Superior temporal gyrus (tissue), 1 donor: ENCODE measurements at regions not wholly inside any gene's neighbourhood (a gene's known extent, or its start where the extent isn't known, plus 50 kb on each side); places are given as distances from the start of the nearest gene placed in this dataset.

Source experiments
- DNase-seq: peaks from one replicate; pipeline ENCODE4 v3.0.0-alpha.2; 2016; ENCODE audit errors: extremely low spot score

DNA sequence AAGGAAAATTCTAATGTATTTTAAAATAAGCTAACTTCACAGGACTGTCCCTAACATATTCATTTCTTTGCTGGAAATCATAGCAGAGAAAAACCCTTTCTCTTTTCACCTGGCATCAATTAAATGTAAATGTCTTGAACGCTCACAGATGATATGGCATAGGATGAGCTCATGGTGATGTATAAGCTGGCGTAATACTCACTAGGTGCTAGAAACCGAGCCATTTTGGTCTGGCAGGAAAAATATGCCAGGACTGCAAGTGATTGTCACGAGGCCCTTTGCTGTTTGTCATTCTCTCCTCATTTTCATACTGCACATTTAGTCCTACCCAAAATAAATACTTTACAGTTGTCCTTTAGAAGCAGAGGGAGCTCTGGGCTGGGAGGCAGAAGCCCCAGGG, 222.7 kb upstream of the LNX1 start:
- DNase-seq: no peak

DNA sequence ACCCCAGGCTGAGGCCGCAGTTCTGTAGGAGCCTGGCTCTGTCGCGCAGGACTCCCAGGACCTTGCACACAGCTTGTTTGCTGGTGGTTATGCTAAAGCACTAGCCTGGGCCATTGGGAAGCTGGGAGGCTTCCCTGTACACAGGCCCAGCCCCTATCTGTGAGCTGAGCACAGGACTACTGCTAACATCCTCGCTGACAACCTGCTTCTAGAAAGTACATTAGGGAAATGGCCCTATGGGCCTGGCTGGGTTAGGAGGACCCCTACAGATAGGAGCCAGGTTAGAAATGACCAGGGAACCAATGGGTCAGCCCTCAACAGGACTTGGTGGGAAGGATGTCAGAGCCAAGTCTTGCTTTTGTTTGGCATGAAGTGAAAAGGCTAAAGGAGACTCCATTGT, 219.4 kb upstream of the LNX1 start:
- DNase-seq: no peak

DNA sequence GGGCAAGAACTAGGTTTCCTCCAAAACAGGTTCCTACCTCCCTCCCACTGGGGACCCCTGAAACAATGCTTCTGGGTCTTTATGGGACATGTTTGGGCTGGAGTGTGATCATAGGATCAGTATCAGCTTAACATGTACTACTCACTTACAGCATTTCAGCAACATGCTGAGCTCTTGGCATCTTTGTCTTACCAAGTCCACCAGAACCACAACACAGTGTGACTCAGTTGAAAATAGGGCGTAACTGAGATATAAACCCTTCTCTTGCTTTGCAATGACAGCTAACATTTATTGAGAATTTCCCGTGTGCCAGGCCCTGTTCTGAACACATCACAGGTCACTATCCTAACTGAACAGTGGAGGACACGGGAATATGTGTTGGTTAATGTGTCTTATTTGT, 218.5 kb upstream of the LNX1 start:
- no peak for DNase-seq

DNA sequence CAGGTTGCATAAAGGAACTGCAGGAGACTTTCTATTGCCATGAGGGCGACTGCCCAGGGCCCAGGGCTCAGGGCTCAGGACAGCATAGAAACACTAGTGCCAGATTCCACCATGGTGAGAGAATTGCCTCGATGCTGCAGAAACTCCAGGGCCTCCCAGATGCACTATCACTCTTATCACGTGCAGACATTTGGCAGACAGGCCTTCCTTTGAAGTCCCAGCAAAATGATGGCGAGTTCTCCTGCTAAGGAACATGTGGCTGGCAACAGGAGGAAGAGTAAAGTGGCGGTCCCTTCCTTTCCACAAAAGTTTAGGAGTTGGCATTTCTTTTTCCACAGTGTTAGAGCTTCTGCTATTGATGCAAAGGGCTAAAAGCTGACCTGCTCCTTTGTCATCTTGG, 214.0 kb upstream of the LNX1 start:
- no peak for DNase-seq

DNA sequence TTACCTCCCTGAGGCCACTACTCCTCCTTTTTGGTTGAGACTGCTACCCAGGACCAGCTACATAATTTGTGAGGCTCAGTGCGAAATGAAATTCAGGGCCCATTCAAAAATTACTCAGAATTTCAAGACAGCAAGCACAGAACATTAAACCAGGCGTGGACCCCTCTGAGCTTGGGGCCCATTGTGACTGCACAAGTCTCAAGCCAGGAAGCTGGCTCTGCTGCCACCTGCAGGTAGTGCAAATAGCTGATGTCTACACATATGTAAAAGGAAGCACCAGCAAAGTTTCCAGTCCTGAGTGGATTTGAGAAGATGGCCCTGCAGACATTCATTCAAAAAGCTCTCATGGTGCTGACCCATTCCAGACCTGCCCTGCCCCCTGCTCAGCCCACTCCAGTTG, 213.4 kb upstream of the LNX1 start:
- peak; percentile 35 for DNase-seq

DNA sequence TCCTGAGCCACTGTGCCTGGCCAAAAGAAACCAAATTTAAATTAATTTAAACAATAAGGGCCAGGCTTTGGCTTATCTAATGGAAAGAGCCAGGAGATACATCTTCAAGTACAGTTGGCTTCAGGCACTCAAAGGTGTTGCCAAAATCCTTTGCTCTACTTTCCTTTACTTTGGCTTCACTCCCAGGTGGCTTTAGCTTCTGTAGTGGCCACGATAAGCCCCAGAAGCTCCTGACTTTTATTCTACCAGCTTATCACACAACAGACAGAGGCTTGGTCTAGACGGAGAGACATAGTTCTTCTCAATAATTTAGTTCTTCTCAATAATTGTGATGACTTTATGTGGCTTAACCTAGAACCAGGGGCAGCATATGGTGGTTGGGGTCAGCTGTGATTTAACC, 211.2 kb upstream of the LNX1 start:
- no peak for DNase-seq

DNA sequence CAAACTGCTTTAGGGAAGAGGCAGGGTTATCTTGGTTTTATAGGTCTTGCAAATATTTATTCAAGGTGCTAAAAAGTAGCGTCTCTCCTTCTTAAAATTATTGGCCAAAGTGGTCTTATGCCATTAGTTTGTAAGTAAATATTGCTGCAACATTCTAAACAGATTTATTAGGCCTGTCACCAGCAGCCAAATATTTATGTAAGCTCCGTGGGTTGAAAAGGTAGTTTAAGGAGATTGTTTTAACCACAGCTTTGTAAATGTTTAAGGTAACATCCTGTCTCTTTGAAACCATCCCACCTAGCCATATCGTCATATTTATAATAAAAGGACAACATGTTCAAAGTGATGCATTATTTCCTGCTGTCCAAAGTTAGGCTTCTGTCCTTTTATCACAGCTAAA, 210.1 kb upstream of the LNX1 start:
- DNase-seq: no peak

DNA sequence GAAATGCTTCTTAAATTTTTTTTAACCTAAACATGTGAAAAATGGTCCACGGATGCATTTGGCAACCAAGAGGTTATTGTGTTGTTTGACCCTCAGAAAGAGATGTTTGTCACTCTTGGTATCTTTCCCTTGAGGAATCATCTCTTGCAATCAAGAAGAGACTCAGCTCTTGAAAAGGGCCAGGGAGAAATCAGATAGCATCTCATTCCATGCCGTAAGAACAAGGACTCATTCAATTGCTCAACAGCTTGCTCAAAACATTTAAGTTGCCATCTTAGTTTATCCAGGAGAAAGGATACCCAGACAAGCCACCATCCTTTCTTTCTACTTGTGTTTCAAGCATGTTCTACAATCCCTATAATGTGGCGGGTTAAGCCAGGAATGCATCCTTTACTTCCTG, 209.5 kb upstream of the LNX1 start:
- no peak for DNase-seq

DNA sequence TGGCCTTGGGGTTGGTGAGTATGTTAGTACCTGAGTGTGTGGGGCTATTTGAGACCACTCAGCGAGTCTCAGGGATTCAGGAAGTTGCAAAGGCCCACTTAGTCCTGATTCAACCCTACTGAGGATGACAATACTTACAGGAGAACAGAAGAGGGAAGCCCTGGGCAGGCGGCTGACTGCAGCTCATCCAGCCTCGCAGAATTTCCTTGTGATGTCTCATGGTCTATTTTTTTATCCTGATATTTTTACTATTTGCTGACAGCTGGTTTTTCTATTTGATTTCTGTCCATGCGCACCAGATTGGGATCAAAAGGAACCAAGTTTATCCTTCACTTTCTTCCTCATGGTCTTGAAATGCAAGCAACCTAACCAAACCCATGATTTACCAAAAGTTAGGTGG, 201.8 kb upstream of the LNX1 start:
- no peak for DNase-seq

DNA sequence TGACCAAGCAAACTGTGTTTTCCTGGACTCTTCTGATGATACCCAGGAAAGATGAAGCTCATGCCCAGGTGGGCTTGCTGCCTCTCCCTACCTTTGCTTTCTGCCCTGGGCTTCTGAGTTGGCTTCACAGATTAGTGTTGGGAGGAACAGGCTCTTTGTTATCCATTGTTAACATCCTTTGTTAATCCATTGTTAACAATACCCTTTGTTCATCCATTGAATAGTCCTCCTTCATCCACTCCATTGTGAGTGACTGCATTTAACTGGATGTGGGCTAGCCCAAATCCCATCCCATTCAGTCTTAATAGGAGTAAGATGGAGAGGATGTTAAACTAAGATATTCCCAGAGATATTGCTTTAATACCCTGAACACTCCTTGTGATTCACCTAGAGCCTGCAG, 199.0 kb upstream of the LNX1 start:
- DNase-seq: peak; percentile 82

DNA sequence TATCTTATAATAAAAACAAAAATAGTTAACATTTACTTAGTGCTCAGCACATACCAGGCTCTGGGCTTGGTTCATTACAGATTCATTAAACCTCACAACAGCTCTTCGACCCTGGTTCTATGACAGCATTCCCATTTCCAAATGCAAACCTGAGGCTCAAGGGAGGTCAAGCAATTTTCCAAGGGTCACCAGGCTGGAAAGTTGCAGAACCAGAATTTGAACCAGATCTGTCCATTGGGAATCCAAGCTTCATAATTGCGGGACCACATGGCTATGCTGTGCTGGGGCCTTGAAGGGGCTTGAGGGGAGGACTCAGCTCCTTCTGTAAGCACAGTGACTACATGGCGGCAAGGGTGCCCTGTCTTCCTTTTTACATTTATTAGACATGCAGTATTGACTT, 197.3 kb upstream of the LNX1 start:
- DNase-seq: no peak

DNA sequence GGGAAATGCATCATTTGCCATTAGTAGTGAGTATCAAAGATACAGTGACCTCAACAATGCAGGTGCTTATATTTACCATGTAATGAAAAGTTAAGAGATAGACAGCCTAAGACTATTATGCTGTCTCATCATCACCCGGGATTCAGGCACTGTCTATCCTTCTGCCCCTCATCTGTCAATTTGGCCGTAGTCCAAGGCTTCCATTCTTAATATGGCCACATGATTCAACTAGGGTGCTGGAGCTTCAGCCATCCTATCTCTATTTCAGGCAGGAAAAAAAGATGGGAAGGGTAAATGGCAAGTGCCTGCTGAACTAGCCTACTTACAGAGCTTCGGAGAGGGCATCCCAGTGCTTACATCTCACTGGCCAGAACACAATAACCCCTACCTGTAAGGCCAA, 196.7 kb upstream of the LNX1 start:
- no peak for DNase-seq

DNA sequence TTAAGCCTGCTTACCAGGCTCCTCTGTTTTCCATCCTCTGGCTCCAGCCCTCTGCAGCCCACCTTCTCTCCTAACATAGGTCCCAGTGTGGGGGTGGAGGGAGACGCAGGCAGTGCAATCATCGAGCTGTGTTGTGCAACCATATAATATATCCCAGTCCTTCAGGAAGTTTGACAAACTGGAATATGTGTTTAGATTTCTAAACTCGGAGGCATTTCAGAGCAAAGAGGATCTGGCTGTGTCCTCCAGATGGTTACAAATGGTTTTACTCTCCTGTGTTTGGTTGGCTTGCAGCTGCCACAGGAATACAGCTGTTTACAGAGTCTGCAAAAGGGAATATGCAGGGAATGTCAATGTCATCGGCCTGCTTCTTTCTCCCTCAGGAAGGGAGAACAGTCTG, 195.3 kb upstream of the LNX1 start:
- no peak for DNase-seq

DNA sequence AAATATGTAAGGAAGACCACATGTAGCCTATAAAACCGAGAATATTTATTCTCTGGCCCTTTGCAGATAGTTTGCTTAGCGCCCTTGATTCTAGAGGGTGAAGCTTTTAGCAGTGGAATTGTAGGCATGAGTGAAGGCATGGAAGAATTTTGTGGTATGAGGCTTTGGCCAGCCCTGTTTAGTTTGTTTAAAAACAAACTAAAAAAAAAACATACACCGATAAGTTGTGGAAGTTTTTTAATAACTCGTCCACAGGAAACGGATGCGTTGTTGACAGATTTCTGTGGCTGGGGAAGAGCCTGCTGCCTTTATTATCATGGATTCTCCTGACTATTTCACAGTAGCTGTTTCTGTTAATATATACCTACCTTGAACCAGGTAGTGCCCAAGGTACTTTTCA, 194.7 kb upstream of the LNX1 start:
- DNase-seq: no peak

DNA sequence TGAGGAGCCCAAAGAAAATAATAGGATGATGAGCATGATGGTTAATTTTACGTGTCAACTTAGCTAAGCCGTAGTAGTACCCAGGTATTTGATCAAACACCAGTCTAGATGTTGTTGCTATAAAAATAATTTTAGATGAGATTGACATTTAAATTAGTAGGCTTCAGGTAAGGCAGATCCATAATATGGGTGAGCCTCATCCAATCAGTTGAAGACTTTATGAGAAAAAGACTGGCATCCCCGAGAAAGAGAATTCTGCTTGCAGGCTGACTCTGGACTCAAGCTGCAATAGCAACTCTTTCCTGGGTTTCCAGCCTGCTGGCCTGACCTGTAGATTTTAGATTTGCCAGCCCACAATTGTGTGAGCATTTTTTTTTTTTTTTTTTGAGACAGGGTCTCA, 192.8 kb upstream of the LNX1 start:
- DNase-seq: no peak

DNA sequence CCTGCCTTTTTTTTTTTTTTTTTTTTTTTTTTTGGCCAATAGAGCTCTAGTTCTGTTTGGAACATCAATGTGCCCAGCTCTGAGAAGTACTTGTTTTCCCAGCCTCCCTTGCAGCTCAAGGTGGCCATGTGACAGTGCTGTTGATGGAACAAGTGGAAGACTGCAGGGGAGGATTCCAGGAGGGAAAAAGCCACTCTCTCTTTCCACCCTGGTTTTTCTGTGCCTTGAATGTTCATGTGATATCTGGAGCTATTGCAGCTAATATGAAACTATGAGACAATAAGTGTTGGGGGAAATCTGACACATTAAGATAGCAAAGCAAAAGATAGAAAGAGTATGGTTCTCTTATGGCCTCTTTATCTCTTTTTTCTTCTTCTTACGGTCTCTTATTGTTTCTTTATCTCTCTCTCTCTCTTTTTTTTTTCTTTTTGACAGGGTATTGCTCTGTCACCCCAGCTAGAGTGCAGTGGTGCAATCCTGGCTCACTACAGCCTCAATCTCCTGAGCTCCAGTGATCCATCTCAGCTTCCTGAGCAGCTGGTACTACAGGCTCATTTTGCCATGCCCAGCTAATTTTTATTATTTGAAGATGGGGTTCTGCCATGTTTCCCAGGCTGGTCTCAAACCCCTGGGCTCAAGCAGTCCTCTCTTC, 192.0 kb upstream of the LNX1 start:
- no peak for DNase-seq

DNA sequence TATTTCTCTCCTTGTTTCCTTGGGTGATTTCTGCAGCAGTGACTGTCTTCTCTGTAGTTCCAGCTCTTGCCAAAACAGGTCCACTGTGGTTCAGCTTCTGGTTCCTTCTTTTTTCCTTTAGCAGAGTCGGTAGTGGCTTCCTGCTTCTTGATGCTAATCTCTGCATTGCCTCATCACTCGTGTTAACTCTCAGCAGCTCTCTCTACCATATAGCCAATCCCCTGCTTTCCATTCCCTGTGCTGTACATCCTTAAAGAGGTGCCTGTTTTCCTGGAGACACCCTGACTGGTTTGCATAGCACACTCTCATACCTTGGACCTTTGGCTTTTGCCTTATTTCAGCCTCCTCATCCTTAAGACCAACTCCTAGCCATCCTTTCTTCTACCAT, 191.2 kb upstream of the LNX1 start:
- no peak for DNase-seq

DNA sequence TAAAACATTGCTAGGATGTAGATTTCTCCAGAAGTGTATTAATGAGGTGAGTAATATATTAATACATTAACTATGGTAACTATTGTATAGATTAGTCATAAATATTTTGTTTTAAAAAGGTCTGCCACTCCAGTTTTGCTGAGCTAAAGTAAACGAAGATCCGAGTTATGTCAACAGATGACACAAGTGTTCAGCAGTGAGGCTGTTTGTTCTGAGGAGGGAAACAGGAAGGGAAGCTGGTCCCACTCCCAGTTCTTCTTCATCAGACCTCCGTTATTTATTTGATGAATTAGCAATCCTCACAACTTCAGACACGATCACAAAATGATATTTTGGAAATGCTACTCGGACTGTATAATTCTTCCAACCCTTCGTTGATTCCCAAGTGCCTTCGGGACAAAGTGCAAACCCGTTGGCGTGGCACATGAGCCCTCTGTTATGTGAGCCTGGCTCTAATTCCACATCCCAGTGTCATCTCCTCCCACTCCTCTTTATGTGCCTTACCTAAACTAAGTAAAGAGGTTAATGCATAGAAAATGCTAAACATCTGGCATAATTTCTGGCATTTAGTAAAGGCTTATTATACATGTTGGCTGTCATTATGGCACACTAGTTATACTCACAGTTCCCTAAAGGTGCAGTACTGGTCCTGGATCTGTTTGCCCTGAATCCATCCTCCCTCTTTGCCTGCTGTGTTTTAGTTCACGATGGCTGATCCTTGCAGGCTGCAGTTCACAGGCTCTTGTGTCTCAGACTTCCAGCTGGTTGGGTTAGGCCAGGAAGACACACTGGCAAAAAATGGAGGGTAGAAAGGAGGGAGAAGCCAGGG, 190.6 kb upstream of the LNX1 start:
- DNase-seq: no peak

DNA sequence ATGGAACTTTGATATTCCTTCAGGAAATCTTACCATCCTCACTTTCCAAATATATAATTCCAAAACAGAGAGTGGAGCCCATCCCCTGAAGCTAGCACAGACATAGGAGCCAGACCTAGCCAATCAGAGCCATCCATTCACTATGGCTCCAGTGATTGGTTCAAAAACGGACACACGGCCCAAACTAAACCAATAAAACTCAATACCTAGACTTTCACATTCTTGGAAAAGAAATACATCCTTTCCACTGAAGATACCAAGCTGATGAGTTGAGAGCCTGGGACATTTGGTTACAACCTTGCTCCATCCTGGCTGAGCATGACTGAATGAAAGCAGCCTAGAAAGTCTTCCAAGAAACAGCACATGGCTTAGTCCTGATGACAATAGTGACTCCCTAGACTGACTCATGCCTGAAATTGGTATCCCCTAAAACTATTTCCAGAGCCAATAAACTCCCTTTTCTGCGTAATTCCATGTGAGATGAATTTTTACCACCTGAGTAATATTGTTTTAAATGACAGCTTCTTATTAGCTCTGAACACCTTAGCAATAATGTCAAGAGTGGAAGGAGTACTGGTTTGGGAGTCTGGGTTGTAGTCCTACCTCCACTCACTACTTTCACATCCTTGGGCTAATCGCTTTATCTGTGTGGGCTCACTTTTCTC, 189.6 kb upstream of the LNX1 start:
- DNase-seq: no peak

DNA sequence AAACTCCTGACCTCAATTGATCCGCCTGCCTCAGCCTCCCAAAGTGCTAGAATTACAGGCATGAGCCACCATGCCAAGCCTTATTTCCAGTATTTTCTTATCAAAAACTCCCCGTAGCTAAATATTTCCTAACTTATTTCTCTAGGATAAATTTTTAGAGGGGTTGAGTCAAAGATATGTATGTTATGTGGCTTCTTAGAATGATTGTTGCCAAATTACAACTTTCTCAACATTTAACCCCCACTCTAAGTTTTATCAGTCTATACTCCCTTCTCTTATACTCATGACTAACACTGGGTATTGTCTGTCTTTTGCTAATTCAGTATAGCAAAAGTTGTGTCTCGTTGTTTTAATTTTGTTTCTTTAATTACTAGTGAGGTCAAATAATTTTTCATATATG, 187.7 kb upstream of the LNX1 start:
- DNase-seq: no peak

DNA sequence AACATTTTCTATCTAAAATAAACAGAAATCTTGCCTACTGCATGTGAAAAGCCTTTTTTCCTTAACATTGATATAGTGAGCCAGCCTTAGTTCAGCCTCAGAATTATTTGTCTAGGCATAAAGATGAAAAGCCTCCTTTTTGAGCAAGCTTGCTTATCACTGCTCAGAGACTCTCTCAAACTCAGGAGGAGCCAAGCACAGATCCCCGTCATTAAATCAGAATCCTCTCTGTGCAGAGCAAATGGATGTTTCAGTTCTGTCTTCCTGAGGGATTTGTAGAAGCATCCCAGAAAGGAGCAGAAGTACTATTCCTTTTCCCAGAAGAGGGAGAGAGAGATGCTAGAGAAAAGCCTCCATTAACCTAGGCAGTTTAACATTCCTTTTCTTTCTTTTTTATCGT, 186.9 kb upstream of the LNX1 start:
- no peak for DNase-seq

DNA sequence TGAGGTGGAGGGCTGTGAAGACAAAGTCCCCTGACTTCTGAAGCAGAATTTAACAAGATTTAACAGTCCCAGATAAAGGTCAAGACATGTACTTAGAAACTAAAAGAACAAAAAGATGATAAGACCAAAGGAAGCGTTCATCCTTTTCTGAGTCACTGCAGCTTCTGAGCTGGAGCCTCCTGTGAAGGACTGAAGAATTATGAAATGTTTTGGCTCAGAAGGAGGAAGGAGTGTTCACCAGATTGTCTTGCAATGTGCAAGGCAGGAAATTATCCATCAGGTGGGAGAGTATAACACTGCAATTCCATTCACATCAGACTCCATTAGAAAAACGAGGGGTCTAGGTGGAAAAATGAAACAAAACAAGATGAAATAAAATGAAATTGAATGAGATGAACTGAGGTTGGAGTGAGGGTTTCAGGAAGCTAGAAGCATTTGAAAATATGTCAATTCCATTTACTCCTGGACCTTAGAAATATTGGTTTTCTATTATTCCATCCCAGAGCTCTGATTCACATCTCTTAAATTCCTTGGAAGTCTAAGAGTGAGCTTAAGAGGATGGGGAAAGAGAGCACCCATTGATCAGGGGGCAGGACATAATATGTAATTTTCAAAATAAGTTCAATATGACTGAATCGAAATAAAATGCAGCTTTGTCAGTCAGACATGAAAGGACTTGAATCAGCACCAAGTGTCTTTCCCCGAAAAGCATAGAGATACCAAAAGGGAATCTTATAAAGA, 186.1 kb upstream of the LNX1 start:
- no peak for DNase-seq

DNA sequence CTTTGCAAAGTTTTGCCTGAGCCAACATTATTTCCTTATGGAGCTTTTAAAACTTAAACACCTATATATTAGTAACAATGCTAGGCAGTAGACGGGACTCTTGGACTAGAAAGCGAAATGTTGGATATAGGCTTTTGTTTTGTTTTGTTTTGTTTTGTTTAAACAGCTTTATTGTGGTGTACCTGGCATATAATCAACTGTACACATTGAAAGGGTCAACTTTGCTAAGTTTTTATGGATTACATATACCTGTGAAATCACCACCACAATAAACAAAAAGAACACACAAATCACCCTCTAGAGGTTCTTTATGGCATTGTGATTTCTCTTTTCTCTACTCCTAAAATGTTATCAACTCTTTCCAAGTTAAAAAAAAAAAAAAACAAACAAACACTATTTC, 184.9 kb upstream of the LNX1 start:
- no peak for DNase-seq
